ENCODE measurements at regions not wholly inside any gene's neighbourhood (a gene's known extent, or its start where the extent isn't known, plus 50 kb on each side); places are given as distances from the start of the nearest gene placed in this dataset.

DNA sequence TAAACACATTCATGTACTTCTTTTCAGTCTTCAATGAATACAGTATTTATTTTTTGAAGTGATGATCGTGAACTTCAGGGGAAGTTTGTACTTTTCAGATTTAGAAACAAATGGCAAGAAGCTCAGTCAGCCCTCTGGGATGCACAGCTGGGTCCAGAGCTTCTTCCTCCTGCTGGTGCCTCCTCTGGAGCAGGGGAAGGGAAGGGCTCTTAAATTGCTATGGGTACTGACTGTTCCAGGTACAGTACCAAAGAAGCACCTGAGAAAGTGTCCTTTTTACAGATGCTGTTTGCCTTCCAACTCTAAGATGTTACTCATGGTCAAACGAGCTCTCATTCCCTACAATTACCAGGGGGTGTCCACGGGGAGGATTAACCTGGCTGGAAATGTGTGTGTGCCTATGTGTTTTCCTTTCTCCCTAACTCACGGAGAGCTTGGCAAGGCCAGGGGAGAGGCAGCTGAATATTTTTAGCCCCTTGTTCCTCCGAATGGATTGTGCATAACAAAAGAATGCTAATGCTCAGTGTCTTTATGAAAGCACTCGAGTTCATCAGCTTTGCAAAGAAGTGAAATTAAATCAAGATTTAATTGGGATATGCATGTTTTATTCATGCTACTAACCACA is 313.7 kb upstream of the CADM1 start:
- no peaks in the 10 kb centered on the region for H3K27me3 ChIP-seq
- intact Hi-C loops (cut with DNase I; ENCODE audit: low total_unique reads): no loop called here
- H3K4me3 ChIP-seq: no peak overlapping the region

DNA sequence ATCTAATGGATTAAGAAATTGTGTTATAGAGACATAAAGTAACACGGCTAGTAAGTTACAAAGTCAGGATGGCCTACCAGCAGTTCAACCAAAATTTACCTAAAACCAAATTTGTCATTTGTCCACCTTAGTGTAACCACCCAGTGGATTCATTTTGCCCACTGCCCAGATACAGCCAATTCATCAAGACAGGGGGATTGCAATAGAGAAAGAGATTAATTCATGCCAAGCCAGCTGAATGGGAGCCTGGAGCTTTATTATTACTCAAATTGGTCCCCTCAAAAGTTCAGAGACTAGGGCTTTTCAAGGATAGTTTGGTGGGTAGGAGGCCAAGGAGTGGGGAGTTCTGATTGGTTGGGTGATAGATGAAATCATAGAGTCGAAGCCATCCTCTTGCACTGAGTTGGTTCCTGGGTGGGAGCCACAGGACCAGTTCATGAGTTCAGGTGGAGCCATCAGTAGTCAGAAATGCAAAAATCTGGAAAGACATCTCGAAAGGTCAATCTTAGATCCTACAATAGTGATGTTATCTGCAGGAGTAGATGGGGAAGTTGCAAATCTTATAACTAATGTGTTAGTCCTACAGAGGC is 304.2 kb upstream of the CADM1 start:
- TF ChIP-seq, protein P1, sequence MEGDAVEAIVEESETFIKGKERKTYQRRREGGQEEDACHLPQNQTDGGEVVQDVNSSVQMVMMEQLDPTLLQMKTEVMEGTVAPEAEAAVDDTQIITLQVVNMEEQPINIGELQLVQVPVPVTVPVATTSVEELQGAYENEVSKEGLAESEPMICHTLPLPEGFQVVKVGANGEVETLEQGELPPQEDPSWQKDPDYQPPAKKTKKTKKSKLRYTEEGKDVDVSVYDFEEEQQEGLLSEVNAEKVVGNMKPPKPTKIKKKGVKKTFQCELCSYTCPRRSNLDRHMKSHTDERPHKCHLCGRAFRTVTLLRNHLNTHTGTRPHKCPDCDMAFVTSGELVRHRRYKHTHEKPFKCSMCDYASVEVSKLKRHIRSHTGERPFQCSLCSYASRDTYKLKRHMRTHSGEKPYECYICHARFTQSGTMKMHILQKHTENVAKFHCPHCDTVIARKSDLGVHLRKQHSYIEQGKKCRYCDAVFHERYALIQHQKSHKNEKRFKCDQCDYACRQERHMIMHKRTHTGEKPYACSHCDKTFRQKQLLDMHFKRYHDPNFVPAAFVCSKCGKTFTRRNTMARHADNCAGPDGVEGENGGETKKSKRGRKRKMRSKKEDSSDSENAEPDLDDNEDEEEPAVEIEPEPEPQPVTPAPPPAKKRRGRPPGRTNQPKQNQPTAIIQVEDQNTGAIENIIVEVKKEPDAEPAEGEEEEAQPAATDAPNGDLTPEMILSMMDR (IDR thresholded peaks at IDR 0.05): no peak
- peaks cover 0 to 25% (median 23%) of the 10 kb centered on the region in 3 donors for H3K9me3 ChIP-seq
- no peaks in the 10 kb centered on the region for H3K4me1 ChIP-seq
- H3K4me3 ChIP-seq: no peak overlapping the region
- DNase-seq: no peak
- no peak overlapping the region for H3K27ac ChIP-seq
- H3K36me3 ChIP-seq: no peaks in the 10 kb centered on the region
- intact Hi-C loops (cut with DNase I; ENCODE audit: low total_unique reads): no loop called here
- H3K27me3 ChIP-seq: no peaks in the 10 kb centered on the region

More for the DNA sequence above, 313.7 kb upstream of the CADM1 start:
- Histone ChIP-seq H3K27ac (no peak overlapping the region), H3K9me3 (peaks cover 0 to 8% (median 0%) of the 10 kb centered on the region in 3 donors), H3K4me1 (no peaks in the 10 kb centered on the region), H3K36me3 (no peaks in the 10 kb centered on the region)
- TF ChIP-seq, protein P1 (IDR thresholded peaks at IDR 0.05): no peak
- no peak for DNase-seq

GRCh38 chr11:115806056-115806455 is 301.8 kb upstream of the CADM1 start:
- no peaks in the 10 kb centered on the region for H3K27me3 ChIP-seq
- DNase-seq: no peak
- no peak overlapping the region for H3K27ac ChIP-seq
- H3K36me3 ChIP-seq: no peaks in the 10 kb centered on the region
- intact Hi-C loops (cut with DNase I; ENCODE audit: low total_unique reads): no loop called here
- H3K4me3 ChIP-seq: no peak overlapping the region
- no peaks in the 10 kb centered on the region for H3K4me1 ChIP-seq
- TF ChIP-seq, protein P1 (IDR thresholded peaks at IDR 0.05): no peak
- H3K9me3 ChIP-seq: peaks cover 0 to 25% (median 23%) of the 10 kb centered on the region in 3 donors

- Histone ChIP-seq H3K27ac (no peak overlapping the region), H3K36me3 (no peaks in the 10 kb centered on the region), H3K9me3 (peaks cover 0 to 12% (median 11%) of the 10 kb centered on the region in 3 donors), H3K4me1 (no peaks in the 10 kb centered on the region), H3K27me3 (no peaks in the 10 kb centered on the region), H3K4me3 (no peak overlapping the region)
- DNase-seq: no peak
- TF ChIP-seq, protein P1 (IDR thresholded peaks at IDR 0.05): no peak
- intact Hi-C loops (cut with DNase I; ENCODE audit: low total_unique reads): no loop called here
These were observed 299.0 kb upstream of the CADM1 start for GRCh38 chr11:115803073-115803740.

- H3K9me3 ChIP-seq: peaks cover 0 to 7% (median 5%) of the 10 kb centered on the region in 3 donors
- no peak for DNase-seq
- H3K4me3 ChIP-seq: no peak overlapping the region
- H3K4me1 ChIP-seq: no peaks in the 10 kb centered on the region
- H3K27me3 ChIP-seq: no peaks in the 10 kb centered on the region
- no peak overlapping the region for H3K27ac ChIP-seq
- intact Hi-C loops (cut with DNase I; ENCODE audit: low total_unique reads): no loop called here
- TF ChIP-seq, protein P1 (IDR thresholded peaks at IDR 0.05): no peak
- no peaks in the 10 kb centered on the region for H3K36me3 ChIP-seq
These were observed 298.4 kb upstream of the CADM1 start for GRCh38 chr11:115802641-115803040.
